SK-N-MC (cell line): ENCODE measurements at regions not wholly inside any gene's neighbourhood (a gene's known extent, or its start where the extent isn't known, plus 50 kb on each side); places are given as distances from the start of the nearest gene placed in this dataset.
"Not testable (repeated sequence)": the region's sequence is repeated elsewhere in the genome, so short reads cannot be mapped to it uniquely, and the experiment has no call there.

ENCODE experiments used
- EZH2 ChIP-seq: fragments of 200-600 bp; sonication (generic); IDR thresholded peaks from one replicate; pipeline ENCODE4 v1.6.1; 2017; ENCODE audit warnings: antibody characterized with exemption
- FOXP2 ChIP-seq: optimal IDR thresholded peaks from 2 replicates; pipeline ENCODE3; 2011; ENCODE audit warnings: mild to moderate bottlenecking, moderate library complexity; ENCODE audit not compliant: insufficient read depth; ENCODE audit errors: extremely low read length, control extremely low read depth
- POLR2AphosphoS5 ChIP-seq: IDR thresholded peaks from 2 replicates; pipeline ENCODE4 v1.6.1; 2012; ENCODE audit warnings: mild to moderate bottlenecking, low read depth, low read length, borderline replicate concordance

DNA sequence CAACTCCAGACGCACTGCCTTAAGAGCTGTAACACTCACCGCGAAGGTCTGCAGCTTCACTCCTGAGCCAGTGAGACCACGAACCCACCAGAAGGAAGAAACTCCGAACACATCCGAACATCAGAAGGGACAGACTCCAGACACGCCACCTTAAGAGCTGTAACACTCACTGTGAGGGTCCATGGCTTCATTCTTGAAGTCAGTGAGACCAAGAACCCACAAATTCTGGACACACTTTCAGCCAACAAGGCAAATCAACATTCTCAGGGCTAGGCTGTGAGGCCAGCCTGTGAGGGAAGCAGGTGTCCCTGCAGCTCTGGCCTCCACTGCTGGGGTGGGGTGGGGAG lies 275.3 kb downstream of the ADGRD1 start:
- not testable (repeated sequence) for TF ChIP-seq POLR2AphosphoS5, EZH2, FOXP2
